ENCODE measurements at regions not wholly inside any gene's neighbourhood (a gene's known extent, or its start where the extent isn't known, plus 50 kb on each side); places are given as distances from the start of the nearest gene placed in this dataset.

DNA sequence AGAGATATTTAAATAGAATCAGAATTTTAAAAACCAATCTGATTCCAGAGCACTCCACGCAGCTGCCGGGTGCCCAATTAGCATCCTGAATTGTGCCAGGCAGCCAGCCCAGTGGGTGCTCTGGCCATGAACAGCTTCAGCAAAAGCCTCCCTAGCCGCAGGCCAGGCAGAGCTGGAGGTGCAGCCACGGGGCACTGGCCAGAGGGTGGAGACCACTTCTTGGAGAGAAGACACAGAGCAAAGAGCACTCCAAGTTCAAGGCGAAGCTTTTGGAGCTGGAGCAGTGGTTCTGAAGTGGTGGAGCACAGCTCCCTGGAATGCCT lies 475.6 kb upstream of the PROK2 start (continued):
- TF ChIP-seq, protein P1, sequence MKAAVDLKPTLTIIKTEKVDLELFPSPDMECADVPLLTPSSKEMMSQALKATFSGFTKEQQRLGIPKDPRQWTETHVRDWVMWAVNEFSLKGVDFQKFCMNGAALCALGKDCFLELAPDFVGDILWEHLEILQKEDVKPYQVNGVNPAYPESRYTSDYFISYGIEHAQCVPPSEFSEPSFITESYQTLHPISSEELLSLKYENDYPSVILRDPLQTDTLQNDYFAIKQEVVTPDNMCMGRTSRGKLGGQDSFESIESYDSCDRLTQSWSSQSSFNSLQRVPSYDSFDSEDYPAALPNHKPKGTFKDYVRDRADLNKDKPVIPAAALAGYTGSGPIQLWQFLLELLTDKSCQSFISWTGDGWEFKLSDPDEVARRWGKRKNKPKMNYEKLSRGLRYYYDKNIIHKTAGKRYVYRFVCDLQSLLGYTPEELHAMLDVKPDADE (IDR thresholded peaks at IDR 0.05): no peak
- TF ChIP-seq ZNF331 (CRISPR knock-in tag; IDR thresholded peaks at IDR 0.05; ENCODE audit: low read depth) (no peak), NANOG (IDR thresholded peaks at IDR 0.05; ENCODE audit: borderline replicate concordance) (no peak)

DNA sequence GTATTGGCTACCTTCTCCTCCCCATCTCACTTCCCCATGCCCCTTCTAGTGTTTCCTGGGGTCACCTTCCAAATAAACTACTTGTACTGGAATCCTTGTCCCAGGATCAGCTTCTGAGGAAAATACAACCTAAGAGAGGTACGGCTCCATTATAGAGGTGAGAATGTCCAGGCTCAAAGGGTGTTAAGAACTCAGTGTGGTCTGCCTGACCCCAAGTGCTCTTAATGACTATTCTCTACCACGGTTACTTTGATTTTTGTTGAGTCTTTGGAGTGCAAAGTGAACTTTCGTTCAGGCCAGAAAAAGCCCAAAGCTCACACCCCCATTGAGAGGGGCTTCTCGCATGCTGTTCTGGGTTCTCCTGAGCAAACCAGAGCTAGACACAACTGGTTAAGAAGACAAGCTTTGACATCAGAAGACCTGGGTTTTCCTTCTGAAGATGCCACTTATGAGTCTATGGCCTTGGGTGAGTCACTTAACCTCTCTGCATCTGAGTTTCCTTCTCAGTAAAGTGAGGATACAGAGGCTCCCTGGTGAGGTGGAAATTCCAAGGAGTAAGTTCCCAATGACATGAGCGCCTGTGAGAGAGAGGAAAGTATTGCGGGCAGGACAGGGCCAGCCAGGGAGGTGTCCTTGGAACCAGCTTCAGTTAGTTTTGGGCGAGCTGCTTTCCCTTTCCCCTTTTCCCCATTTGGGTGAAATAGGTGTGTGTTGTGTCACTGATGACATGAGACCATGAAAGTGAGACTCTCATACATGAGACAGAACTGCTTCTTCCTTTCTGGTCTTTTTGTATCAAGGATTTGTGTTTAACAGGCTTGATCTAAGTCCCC lies 475.0 kb upstream of the PROK2 start:
- Histone ChIP-seq H3F3A (replicated peaks; ENCODE audit: low read depth) (no peaks in the 10 kb centered on the region), H4K20me1 (replicated peaks; ENCODE audit: insufficient read depth) (no peaks in the 10 kb centered on the region), H3K4me3 (no peak overlapping the region), H3K36me3 (ENCODE audit: insufficient read depth) (no peaks in the 10 kb centered on the region), H3K79me2 (replicated peaks; ENCODE audit: insufficient read depth) (no peaks in the 10 kb centered on the region), H3K27ac (ENCODE audit: low read depth) (no peak overlapping the region), H3K4me2 (no peak overlapping the region), H3K9me2 (ENCODE audit: insufficient read depth) (no peaks in the 10 kb centered on the region), H3K4me1 (ENCODE audit: insufficient read depth) (peaks cover 10% of the 10 kb centered on the region; the same call in 1 of the 2 replicates), H2AFZ (no peak overlapping the region), H3K27me3 (ENCODE audit: insufficient read depth) (no peaks in the 10 kb centered on the region)
- H3K4me1 Mint-ChIP-seq: peaks cover 19% of the 10 kb centered on the region
- H3K36me3 Mint-ChIP-seq (ENCODE audit: low read depth): no peaks in the 10 kb centered on the region
- no peak overlapping the region for H3K27ac Mint-ChIP-seq
- ATAC-seq (no peak), DNase-seq (ENCODE audit: low spot score) (no peak)
- TF ChIP-seq STAT1 (IDR thresholded peaks at IDR 0.05; ENCODE audit: unreplicated experiment) (no peak), POLR2AphosphoS5 (IDR thresholded peaks at IDR 0.05; ENCODE audit: low read depth) (no peak)
- TF ChIP-seq, protein P1 (IDR thresholded peaks at IDR 0.05): no peak
- no peak overlapping the region for H3K4me3 Mint-ChIP-seq
- H3K9me3 Mint-ChIP-seq: no peaks in the 10 kb centered on the region
- H3K27me3 Mint-ChIP-seq (ENCODE audit: insufficient read depth, low read depth, poor library complexity): peaks cover 8% of the 10 kb centered on the region

- no peaks in the 10 kb centered on the region for H3K27me3 ChIP-seq (ENCODE audit: insufficient read depth)
- H3K9me2 ChIP-seq (ENCODE audit: insufficient read depth): no peaks in the 10 kb centered on the region
- H3K27ac ChIP-seq (ENCODE audit: low read depth): no peak overlapping the region
- Mint-ChIP-seq H3K27ac (no peak overlapping the region), H3K36me3 (ENCODE audit: low read depth) (no peaks in the 10 kb centered on the region), H3K4me1 (peaks cover 21% of the 10 kb centered on the region), H3K4me3 (no peak overlapping the region), H3K9me3 (no peaks in the 10 kb centered on the region), H3K27me3 (ENCODE audit: insufficient read depth, low read depth, poor library complexity) (peaks cover 9% of the 10 kb centered on the region)
- ATAC-seq (peak; percentile 48), DNase-seq (ENCODE audit: low spot score) (no peak)
- no peaks in the 10 kb centered on the region for H4K20me1 ChIP-seq (replicated peaks; ENCODE audit: insufficient read depth)
- H3K4me1 ChIP-seq (ENCODE audit: insufficient read depth): peaks cover 10% of the 10 kb centered on the region; the same call in 1 of the 2 replicates
- H3K79me2 ChIP-seq (replicated peaks; ENCODE audit: insufficient read depth): no peaks in the 10 kb centered on the region
- H3F3A ChIP-seq (replicated peaks; ENCODE audit: low read depth): no peaks in the 10 kb centered on the region
- H3K36me3 ChIP-seq (ENCODE audit: insufficient read depth): no peaks in the 10 kb centered on the region
- peak overlapping the region; percentile 38; the same call in 1 of the 2 replicates for H3K4me2 ChIP-seq
- peak overlapping the region; percentile 78 for H2AFZ ChIP-seq
- H3K4me3 ChIP-seq: no peak overlapping the region
- TF ChIP-seq JUNB (IDR thresholded peaks at IDR 0.05; ENCODE audit: unreplicated experiment) (no peak), REST (IDR thresholded peaks at IDR 0.05; ENCODE audit: unreplicated experiment) (no peak), NANOG (IDR thresholded peaks at IDR 0.05; ENCODE audit: borderline replicate concordance) (no peak), CTCF (conservative IDR thresholded peaks at IDR 0.05; ENCODE audit: low read depth in 2 of 2) (no peak), ZNF114 (CRISPR knock-in tag; IDR thresholded peaks at IDR 0.05) (no peak), EZH2 (IDR thresholded peaks at IDR 0.05; ENCODE audit: low read depth, unreplicated experiment) (no peak), CREB1 (CRISPR knock-in tag; IDR thresholded peaks at IDR 0.05; ENCODE audit: low read depth) (no peak), POLR2AphosphoS5 (IDR thresholded peaks at IDR 0.05; ENCODE audit: low read depth) (no peak), STAT1 (IDR thresholded peaks at IDR 0.05; ENCODE audit: unreplicated experiment) (no peak)
- TF ChIP-seq, protein P1 (IDR thresholded peaks at IDR 0.05): no peak
These were observed 473.6 kb upstream of the PROK2 start for GRCh38 chr3:72258361-72259141.
